ENCODE measurements at regions not wholly inside any gene's neighbourhood (a gene's known extent, or its start where the extent isn't known, plus 50 kb on each side); places are given as distances from the start of the nearest gene placed in this dataset.

- TF ChIP-seq ZBTB7A (tag by site-specific recombination; IDR thresholded peaks at IDR 0.05; ENCODE audit: low read depth) (no peak), KLF8 (tag by site-specific recombination; IDR thresholded peaks at IDR 0.05) (no peak), ZBTB8A (tag by site-specific recombination; IDR thresholded peaks at IDR 0.05) (no peak), ZNF174 (tag by site-specific recombination; IDR thresholded peaks at IDR 0.05) (no peak), ZNF394 (tag by site-specific recombination; IDR thresholded peaks at IDR 0.05; ENCODE audit: borderline replicate concordance) (no peak)
- TF ChIP-seq, protein P1, sequence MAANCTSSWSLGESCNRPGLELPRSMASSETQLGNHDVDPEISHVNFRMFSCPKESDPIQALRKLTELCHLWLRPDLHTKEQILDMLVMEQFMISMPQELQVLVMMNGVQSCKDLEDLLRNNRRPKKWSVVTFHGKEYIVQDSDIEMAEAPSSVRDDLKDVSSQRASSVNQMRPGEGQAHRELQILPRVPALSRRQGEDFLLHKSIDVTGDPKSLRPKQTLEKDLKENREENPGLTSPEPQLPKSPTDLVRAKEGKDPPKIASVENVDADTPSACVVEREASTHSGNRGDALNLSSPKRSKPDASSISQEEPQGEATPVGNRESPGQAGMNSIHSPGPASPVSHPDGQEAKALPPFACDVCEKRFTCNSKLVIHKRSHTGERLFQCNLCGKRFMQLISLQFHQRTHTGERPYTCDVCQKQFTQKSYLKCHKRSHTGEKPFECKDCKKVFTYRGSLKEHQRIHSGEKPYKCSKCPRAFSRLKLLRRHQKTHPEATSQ (tag by site-specific recombination; IDR thresholded peaks at IDR 0.05): no peak
- TF ChIP-seq, protein P2, sequence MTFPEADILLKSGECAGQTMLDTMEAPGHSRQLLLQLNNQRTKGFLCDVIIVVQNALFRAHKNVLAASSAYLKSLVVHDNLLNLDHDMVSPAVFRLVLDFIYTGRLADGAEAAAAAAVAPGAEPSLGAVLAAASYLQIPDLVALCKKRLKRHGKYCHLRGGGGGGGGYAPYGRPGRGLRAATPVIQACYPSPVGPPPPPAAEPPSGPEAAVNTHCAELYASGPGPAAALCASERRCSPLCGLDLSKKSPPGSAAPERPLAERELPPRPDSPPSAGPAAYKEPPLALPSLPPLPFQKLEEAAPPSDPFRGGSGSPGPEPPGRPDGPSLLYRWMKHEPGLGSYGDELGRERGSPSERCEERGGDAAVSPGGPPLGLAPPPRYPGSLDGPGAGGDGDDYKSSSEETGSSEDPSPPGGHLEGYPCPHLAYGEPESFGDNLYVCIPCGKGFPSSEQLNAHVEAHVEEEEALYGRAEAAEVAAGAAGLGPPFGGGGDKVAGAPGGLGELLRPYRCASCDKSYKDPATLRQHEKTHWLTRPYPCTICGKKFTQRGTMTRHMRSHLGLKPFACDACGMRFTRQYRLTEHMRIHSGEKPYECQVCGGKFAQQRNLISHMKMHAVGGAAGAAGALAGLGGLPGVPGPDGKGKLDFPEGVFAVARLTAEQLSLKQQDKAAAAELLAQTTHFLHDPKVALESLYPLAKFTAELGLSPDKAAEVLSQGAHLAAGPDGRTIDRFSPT (tag by site-specific recombination; IDR thresholded peaks at IDR 0.05): no peak
Observed at GRCh38 chr6:14255916-14256315, 138.3 kb downstream of the CD83 start (continued).

DNA sequence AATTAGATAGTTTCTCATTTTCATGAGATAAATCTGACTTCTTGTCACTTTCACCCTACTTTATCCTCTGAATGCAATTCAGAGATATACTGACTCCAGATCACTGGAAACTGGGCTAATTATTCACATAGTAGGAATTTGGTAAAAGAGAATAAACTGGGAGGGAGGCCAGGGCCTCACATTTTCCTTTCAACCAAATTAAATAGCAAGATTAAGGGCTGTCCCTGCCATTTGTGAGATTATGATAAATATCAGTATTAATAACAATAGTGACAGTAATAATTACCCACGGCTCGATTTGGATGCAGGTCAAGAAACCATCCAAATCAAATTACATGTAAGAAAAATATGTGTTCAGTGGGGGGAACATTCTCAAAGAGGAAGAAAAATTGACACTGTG is 140.5 kb downstream of the CD83 start:
- TF ChIP-seq OVOL3 (tag by site-specific recombination; IDR thresholded peaks at IDR 0.05): no peak
- TF ChIP-seq ZNF777 (tag by site-specific recombination; IDR thresholded peaks at IDR 0.05; ENCODE audit: borderline replicate concordance): no peak
- TF ChIP-seq, protein P3, sequence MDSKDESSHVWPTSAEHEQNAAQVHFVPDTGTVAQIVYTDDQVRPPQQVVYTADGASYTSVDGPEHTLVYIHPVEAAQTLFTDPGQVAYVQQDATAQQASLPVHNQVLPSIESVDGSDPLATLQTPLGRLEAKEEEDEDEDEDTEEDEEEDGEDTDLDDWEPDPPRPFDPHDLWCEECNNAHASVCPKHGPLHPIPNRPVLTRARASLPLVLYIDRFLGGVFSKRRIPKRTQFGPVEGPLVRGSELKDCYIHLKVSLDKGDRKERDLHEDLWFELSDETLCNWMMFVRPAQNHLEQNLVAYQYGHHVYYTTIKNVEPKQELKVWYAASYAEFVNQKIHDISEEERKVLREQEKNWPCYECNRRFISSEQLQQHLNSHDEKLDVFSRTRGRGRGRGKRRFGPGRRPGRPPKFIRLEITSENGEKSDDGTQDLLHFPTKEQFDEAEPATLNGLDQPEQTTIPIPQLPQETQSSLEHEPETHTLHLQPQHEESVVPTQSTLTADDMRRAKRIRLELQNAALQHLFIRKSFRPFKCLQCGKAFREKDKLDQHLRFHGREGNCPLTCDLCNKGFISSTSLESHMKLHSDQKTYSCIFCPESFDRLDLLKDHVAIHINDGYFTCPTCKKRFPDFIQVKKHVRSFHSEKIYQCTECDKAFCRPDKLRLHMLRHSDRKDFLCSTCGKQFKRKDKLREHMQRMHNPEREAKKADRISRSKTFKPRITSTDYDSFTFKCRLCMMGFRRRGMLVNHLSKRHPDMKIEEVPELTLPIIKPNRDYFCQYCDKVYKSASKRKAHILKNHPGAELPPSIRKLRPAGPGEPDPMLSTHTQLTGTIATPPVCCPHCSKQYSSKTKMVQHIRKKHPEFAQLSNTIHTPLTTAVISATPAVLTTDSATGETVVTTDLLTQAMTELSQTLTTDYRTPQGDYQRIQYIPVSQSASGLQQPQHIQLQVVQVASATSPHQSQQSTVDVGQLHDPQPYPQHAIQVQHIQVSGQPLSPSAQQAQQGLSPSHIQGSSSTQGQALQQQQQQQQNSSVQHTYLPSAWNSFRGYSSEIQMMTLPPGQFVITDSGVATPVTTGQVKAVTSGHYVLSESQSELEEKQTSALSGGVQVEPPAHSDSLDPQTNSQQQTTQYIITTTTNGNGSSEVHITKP (tag by site-specific recombination; IDR thresholded peaks at IDR 0.05): no peak
- no peak for TF ChIP-seq TSHZ1 (tag by site-specific recombination; IDR thresholded peaks at IDR 0.05; ENCODE audit: borderline replicate concordance)
- TF ChIP-seq, protein P4, sequence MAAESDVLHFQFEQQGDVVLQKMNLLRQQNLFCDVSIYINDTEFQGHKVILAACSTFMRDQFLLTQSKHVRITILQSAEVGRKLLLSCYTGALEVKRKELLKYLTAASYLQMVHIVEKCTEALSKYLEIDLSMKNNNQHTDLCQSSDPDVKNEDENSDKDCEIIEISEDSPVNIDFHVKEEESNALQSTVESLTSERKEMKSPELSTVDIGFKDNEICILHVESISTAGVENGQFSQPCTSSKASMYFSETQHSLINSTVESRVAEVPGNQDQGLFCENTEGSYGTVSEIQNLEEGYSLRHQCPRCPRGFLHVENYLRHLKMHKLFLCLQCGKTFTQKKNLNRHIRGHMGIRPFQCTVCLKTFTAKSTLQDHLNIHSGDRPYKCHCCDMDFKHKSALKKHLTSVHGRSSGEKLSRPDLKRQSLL (tag by site-specific recombination; IDR thresholded peaks at IDR 0.05): no peak
- CTCF ChIA-PET: no interaction called here
- no peaks in the 10 kb centered on the region for H3K36me3 ChIP-seq (ENCODE audit: control insufficient read depth in 2 of 2, insufficient read depth in 1 of 2, low read length in 2 of 2)
- POLR2A ChIA-PET: no interaction called here
- no peak overlapping the region for H3K4me3 ChIP-seq (ENCODE audit: low read depth, low read length)
- H3K4me1 ChIP-seq (ENCODE audit: control insufficient read depth, insufficient read depth, low read length): no peaks in the 10 kb centered on the region
- H3K27ac ChIP-seq (ENCODE audit: extremely low read depth, low read depth, low read length): no peak overlapping the region
- H3K9me3 ChIP-seq (ENCODE audit: control insufficient read depth, insufficient read depth, low read depth, low read length): no peaks in the 10 kb centered on the region
